Uterus (tissue), 2 donors: ENCODE measurements at regions not wholly inside any gene's neighbourhood (a gene's known extent, or its start where the extent isn't known, plus 50 kb on each side); places are given as distances from the start of the nearest gene placed in this dataset.

Experiments
- POLR2A ChIP-seq, 2 donors: fragments of 450-650 bp; IDR thresholded peaks; one replicate each; pipeline ENCODE4 v1.6.1; 2016; ENCODE audit warnings: antibody characterized with exemption in 2 of 2, mild to moderate bottlenecking in 1 of 2, moderate library complexity in 1 of 2
- TF ChIP-seq, protein P1 (sequence below), 4 experiments: fragments of 200-600 bp in 2 of 4; fragments of 450-650 bp in 2 of 4; sonication (generic) in 2 of 4; IDR thresholded peaks; one replicate each; pipeline ENCODE4 v1.5.1; 2016 to 2019; ENCODE audit warnings: antibody characterized with exemption in 4 of 4, mild to moderate bottlenecking in 2 of 4, moderate library complexity in 1 of 4

DNA sequence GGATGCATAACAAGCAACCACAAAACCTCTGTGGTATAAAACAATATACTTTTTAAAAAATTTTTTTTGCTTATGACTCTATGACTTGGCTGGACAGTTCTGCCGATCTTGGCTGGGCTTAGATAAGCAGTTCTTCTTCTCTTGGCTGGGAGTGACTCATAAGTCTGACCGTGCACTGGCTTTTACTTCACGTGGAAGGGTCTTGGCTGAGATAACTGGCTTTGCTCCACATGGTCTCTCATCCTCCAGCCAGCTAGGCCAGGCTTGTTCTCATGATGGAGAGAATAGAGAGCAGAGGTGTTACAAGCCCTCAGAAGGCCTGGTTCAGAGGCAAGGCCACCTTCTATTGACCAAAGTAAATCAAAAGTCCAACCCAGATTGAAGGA, 178.9 kb upstream of the SERPINE2 start:
- TF ChIP-seq, protein P1, sequence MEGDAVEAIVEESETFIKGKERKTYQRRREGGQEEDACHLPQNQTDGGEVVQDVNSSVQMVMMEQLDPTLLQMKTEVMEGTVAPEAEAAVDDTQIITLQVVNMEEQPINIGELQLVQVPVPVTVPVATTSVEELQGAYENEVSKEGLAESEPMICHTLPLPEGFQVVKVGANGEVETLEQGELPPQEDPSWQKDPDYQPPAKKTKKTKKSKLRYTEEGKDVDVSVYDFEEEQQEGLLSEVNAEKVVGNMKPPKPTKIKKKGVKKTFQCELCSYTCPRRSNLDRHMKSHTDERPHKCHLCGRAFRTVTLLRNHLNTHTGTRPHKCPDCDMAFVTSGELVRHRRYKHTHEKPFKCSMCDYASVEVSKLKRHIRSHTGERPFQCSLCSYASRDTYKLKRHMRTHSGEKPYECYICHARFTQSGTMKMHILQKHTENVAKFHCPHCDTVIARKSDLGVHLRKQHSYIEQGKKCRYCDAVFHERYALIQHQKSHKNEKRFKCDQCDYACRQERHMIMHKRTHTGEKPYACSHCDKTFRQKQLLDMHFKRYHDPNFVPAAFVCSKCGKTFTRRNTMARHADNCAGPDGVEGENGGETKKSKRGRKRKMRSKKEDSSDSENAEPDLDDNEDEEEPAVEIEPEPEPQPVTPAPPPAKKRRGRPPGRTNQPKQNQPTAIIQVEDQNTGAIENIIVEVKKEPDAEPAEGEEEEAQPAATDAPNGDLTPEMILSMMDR (IDR thresholded peaks at IDR 0.05) = no peak
- TF ChIP-seq POLR2A (IDR thresholded peaks at IDR 0.05) = no peak
